Fibroblast of skin of left quadriceps (primary cell): ENCODE measurements at regions not wholly inside any gene's neighbourhood (a gene's known extent, or its start where the extent isn't known, plus 50 kb on each side); places are given as distances from the start of the nearest gene placed in this dataset.

ENCODE experiments used
- DNase-seq, 2 experiments: peaks; one replicate each; pipeline ENCODE4 v3.0.0-alpha.2; 2013; ENCODE audit warnings: low read depth in 2 of 2

DNA sequence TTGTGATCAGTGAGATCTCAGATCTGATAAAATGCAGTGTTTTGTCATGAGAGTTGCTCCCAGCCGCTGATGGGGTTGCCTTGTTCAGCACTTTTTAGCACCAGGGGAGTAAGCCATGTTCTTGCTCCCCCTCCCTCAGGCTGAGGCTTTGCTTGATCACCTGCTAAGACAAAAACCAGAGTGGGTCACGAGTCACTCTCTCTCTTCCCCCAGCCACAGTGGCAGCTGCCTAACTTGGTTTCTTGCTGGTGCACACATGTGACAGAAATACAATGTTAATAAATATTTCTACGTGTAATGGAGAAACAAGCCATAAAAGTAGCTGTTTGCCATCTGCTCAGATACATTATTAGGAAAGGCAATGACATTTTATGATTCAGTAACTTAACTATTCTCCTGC, 212.4 kb upstream of the DMRT1 start:
- DNase-seq, result no peak

DNA sequence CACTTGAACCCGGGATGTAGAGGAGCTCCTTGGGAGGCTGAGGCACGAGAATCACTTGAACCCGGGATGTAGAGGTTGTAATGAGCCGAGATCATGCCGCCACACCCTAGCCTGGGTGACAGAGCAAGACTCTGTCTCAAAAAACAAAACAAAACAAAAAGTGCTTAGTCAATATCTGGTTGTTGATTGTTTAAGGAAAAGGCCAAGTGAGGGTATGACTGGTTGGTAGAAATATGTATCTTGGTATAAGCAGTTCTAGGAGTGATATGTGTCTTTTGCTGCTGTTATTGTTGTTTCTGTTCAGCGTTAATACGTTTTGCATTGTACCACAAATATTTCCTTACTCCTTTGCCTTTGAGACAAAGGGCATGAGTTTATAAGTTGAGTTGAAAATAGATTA, 210.7 kb upstream of the DMRT1 start:
- no peak for DNase-seq

DNA sequence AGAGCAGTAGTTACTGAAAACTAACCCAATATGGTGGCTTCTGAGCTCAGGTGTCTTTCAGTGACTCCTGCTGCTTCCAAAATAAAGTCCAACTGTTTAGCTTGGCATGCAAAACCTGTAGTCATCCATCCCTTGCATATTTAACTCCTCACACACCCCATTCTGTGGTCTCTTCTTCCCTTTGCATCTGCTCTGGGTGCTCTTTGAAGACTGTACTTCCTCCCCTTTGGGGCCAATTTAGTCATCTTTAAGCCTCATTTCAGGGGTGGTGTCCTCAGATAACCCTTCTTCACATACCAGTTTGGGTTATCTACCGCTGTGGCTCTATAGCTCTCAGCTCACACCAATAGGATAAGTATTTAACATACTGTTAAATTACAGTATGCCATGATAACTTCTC, 209.9 kb upstream of the DMRT1 start:
- peak; percentile 21 to 31 for DNase-seq

DNA sequence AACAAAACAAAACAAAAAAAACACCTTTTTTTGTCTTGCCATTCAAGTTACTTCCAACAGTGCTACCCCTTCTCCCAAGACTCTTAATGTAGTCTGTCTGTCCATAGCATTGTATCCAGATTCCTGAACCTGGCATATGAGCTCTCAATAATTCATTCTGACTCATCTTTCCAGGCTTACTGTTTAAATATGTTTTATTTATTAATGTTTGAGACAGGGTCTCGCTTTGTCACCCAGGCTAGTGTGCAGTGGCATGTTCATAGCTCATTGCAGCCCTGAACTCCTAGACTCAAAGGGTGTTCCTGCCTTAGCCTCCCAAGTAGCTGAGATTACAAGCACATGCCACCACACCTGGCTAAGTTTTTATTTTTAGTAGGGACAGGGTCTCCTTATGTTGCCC, 208.0 kb upstream of the DMRT1 start:
- no peak for DNase-seq

DNA sequence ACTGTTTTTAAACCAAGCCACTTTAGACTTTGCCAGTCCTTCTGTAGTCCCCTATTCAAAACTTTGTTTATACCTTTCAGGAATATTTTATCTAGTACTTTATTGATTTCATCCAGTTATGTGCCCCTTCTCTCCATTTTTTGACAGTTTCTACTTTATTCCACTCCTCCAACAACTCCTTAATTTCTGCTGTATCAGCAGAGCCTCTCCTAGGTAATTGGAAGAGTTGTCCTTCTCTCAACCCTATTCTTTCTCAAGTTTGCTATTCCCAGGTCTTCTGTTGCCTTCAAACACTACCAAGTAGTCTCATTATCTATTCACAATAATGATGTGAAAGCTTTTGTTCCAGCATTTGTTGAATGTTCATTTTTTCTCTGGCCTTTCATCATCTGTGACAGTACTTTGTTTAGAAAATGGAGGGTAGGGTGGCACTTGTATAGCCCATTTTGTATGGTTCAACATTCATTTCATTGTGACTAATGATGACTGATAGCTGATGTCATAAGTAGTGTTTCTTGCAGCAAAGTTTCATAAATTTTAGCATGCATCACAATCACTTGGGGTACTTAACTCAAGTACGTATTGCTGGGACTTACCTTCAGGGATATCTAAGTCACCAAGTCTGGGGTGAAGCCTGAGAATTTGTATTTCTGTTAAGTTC, 204.4 kb upstream of the DMRT1 start:
- DNase-seq, result no peak

DNA sequence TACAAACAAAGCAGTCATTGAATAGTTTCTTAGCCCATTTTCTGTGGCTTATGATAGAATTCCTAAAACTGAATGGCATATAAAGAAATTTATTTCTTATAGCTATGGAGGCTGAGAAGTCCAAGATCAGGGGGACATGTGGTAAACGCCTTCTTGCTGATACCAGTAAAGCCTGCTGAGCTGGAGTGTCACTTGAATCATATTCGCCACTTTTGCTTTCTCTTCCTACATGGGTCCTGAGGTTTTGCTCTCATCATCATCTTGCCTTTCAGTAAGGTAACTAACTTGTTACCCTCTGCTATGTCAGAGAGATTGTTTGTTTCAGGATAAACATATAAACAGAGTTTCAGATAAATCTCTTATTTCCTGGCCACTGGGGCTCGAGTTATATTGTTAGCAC, 203.3 kb upstream of the DMRT1 start:
- DNase-seq, result no peak

DNA sequence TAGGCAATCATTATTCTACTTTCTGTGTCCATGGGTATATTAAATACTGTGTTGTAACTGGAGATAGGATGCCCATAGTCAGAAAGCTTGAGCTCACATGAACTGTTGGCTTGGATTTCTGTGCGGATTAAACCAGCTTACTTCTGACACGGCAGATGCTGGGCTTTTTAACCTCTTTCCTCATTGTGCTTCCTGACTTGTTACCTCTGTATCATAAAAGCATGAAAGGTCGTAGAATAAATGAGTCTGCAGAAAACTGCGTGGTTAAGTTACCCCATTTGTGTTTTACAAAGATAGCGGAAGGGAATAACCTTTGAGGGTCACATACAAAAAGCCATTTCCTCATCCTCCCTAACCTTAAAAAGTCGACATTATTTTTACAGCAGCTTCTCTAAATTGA, 199.5 kb upstream of the DMRT1 start:
- DNase-seq, result no peak

DNA sequence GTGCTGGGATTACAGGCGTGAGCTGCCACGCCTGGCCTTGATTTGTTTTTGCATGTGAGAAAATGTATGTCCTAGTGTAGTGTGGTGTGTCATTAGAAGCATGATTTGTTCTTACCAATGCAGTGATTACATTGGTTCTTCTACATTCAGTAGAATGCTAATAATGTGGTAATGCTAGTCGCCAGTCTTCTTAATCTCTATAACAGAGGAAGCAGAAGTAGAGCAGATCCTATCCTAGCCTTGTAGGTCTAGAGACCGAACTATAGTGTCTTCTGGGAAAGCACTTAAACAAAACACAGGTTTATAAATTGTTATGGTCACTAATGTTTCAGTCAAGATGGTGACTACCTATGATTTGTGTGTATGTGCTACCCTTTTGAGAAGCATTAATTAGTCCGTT, 197.5 kb upstream of the DMRT1 start:
- no peak for DNase-seq

DNA sequence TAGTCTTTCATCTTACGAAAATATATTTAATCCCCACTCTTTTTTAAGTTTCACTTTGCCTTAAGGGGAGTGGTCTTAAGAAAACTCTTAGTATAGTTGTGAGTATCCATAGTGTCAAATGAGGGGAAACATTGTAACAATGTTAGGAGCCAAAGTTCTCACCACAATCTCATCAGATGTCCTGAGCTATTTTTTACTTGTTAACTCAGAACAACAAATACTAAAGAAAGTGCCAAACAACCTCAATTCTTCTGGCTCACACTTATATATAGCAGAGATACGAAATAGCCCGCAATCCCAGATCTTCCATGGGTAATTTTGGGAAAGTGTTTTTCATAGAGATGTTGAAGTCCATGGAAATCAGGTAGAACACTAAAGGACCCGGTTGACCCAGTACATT, 194.0 kb upstream of the DMRT1 start:
- no peak for DNase-seq

DNA sequence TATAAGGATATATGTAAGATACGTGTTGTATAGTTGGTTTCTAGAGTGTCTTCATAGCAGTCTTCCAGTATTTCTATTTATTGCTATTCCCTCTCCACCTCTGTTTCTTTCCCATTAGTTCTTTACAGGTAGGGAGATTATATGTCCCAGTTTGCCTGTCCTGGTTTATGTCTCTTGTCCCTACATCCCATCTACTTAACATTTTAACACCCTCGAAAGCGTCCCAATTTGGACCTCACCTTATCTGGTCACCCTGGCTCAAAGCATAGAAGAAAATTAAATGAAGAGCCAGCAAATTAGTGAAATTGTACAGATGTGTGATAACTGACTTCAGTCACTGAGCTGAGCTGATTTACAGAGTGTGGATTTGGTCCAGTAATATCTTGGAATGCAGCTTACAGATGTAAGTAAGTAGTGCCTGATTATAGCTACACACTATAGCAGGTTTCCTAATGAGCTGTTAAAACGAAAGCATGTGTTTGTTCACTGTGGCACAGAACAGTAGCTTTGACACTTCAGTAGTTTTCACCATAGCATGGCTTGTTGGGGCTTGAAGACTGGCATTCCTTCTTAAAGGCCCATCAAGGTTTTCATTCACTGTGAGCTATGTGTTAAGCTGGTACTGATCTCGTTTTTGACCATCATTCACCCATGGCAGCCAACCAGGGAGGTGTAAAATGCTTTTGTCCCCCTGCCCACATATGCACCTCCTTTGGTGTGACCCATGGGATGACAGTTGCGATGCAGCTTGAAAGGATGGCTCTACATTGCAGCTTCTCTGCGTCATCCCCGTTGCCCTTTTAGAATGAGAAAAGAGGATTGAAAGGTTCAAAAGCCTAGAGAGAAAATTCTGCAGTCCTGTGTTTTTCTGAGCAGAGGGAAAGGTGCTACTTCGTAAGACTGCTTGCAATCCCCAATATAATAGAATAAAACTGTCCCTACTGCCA, 192.1 kb upstream of the DMRT1 start:
- peak in 1 of 2 experiments; percentile 4 for DNase-seq

DNA sequence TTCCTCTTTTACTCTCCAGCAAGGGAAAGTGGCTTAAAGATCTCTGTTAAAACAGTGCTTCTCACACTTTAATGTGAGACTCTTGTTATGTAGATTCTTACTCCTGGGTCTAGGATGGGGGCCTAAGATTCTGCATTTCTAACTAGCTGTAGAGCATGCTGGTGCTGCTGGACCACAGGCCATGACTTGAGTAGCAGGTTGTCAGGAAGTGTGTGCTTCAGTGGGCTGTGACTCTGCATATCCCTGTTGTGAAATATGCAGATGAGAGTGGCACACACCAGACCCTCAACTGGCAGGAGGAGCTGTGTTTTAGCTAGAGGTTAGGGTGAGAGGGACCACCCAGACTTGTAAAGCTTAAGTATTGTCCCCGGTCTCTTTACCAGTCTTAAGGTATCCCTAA, 191.1 kb upstream of the DMRT1 start:
- DNase-seq, result no peak

DNA sequence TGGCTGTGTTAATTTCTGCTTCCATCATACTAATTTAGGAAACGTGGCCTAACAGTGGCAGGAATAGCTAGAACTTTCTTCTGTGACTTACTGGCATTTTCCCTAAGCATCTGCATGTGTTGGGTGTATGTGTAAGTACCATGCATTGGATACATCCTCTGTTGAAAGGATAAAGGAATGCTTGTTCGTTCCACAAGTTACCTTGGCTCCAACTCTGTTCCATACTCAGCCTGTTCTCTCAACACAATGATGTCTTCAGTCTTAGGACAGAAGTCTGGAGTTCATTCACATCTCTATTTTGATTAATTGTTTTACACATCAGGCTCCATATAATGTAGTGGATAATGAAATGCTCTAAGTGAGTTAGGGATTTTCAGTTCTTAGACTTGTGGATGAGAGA, 190.1 kb upstream of the DMRT1 start:
- DNase-seq, result no peak

DNA sequence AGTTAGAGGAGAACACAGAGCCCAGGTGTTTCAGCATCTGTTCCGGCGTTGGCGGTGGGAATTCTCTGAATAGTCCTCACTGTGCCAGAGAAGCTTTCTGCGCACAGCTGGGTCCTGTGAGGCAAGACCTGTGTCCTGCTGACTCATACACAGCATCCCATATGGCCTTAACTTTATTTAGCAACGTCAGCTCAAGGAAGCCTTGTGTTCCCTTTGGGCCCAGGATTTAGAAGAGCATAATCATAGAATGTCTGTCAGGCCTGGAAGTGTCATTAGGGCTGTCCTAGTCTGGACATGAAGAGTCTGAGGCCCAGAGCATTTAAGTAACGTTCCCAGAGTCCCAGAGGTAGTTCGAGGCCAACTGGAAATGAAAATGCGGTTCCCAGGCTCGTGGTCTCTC, 188.6 kb upstream of the DMRT1 start:
- DNase-seq, result no peak

DNA sequence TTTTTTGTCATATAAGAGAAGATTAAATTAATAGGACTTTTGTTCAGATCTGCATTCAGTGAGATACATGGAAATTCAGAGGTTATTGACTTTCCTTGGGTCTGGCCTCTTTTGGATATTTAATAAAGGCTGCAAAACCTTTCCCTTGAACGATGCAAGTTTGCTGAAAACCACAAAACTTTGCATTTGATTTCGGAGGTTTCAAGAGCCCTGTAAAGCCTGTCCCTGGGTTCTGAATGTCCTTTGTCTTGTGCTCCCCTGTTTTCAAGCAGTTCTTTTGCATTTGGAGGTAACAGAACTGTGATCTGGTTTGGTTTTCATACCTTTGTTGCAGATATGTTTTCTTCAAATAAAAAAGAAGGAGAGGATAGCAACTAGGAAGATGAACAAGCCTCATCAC, 188.1 kb upstream of the DMRT1 start:
- DNase-seq, result no peak

DNA sequence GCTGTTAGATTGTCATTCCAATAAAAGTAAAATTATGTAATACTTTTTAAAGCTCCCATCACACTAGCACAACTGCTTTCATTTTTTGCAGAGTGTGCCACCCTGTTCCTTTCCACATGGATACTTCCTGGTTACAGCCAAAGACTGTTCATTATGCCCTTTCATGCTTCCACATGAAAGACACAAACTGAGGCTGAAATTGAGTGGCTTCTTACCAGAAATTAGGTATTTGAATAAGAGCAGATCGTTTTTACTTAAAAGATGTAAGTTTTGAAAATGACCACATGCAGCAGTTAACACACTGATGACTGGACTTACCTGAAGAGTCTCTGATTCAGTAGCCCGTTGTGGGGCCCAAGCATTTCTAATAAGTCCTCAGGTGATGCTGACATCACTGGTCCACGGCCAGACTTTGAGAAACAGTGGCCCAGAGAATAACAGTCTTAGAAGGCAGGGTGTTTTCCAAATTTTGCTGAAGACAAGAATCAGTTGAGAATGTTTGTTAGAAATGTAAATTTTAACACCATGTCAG, 187.6 kb upstream of the DMRT1 start:
- DNase-seq, result no peak

DNA sequence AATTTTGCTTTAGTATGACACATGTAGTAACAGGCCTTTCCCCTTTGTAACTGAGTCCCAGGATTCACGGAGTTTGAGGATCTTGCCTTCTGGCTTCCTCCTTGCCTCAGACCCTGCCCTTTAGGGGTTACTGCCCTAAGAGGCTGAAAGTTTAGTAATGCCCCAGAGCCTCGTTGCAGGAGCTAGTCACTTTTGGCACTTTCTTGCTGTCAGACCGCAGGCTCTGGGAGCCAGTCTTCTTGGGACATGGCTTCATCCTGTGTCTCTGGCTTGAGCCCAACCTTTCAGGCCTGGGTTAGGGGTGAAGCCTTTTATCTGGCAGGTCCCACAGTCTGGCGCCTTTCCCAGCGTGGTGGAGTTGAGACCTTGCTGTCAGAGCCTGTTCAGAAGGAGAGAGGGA, 185.6 kb upstream of the DMRT1 start:
- DNase-seq, result no peak

DNA sequence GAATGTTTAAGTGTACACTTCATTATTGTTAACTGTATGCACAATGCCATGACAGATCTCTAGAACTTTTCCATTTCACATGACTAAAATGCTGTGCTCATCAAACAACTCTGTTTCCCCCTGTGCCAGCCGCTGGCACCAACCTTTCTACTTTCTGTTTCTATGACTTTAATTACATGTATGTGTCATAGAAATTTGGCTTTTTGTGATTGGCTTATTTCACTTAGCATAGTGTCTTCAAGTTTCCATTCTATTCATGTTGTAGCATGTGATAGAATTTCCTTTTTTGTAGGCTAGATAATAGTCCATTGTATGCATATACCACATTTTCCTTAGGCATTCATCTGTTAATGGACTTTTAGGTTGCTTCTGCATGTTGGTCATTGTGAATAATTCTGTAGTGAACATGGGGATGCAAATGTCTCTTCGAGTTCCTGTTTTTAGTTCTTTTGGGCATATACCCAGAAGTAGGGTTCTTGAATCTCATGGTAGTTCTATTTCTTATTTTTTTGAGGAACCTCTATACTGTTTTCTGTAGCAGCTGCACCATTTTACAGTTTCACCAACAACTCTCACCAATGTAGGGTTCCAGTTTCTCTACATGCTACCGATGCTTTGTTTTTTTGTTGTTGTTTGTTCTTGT, 184.4 kb upstream of the DMRT1 start:
- DNase-seq, result no peak

DNA sequence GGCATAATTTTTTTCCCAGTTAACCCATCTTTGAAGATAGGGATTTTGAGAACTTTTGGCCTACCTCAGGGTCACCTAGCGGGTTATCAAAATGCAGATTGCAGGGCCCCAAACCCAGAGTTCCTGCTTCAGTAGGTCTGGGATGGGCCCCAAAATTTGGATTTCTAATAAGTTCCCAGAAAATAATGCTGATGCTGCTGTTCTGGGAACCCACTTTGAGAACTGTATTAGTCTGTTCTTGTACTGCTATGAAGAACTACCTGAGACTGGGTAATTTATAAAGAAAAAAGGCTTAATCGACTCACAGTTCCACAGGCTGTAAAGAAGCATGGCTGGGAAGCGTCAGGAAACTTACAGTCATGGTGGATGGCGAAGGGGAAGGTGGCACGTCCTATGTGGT, 182.2 kb upstream of the DMRT1 start:
- no peak for DNase-seq

DNA sequence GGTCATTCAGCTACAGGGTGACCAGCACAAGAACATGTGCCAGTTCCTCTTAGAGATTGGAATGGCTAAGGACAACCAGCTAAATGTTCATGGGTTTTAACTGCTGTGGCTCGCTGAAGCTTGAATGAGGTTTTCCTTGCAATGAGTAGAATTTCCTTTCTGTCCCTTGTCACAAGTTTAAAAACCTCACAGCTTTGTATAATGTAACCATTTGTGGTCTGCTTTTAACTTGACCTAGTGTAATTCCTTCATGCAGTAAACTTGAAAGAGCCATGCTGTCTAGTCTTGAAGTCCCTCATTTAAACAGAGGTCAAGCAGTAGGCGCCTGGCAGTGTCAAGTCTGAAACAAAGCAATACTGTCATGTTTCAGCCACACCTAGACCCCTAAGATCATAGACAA, 181.3 kb upstream of the DMRT1 start:
- DNase-seq, result no peak

DNA sequence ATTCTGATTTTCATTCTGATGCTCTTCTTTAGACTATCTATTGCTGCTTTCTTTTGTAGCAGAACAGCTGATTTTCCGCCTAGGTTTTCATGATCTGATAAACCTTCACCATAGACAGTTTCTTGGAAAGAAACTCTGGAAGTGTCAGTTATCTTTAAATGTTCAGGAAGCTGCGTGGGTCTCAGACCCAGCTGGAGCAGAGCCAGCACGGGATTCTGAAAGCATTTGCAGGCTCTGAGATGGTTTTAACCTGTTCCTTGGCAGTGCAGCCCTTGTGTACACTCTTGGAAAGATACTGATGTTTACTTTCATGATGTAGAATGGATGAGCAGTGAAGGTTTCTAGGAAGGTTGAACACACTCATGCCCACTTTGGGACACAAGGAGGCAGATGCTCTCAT, 178.0 kb upstream of the DMRT1 start:
- DNase-seq, result no peak

DNA sequence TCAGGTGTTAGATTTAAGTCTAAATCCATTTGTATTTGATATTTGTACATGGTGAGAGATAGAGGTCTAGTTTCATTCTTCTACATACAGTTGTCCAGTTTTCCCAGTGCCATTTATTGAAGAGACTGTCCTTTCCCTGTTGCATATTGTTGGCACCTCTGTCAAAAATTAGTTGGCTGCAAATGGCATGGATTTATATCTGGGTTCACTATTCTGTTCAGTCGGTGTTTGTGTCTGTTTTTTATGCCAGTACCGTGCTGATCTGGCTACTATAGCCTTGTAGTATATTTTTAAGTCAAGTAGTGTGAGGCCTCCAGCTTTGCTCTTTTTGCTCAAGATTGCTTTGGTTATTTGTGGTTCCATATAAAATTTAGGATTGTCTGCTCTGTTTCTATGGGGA, 176.2 kb upstream of the DMRT1 start:
- no peak for DNase-seq

DNA sequence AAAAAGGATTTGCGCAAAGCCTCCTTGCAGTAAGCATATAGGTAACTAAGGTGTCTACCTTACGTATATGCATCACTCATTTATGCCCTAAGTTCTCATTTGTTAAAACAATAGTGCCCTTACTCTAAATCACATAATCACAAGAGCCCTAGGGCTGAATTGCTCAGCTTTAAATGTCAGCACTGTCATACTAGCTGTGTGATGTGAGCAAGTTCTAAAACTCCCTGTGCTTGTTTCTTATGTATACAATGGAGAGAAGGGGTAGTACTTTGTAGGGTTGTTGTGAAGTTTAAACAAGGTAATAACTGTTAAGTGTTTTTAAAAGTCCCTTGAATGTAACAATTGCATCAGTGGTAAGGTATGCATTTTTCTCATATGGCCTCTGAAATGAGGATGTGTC, 169.5 kb upstream of the DMRT1 start:
- no peak for DNase-seq

DNA sequence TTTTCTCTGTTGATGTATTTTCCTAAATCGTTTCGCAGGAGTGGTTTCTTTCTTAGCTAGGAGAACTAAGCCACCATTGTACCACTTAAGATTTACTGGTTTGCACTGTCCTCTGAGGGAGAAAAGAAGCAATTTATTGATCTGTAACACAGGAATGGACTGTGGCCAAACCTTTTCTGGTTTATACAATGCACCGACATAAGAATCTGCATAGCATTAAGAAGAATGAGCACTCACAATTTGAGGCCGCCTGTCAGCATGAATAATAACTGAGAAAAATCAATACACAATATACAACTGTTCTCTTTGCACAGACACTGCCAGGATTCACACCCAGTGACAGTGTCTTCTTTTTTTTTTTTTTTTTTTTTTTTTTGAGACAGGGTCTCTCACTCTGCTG, 168.6 kb upstream of the DMRT1 start:
- DNase-seq, result no peak
